HG03354 (cell line): ENCODE measurements at regions not wholly inside any gene's neighbourhood (a gene's known extent, or its start where the extent isn't known, plus 50 kb on each side); places are given as distances from the start of the nearest gene placed in this dataset.

Source experiments
- ATAC-seq: cut with Tn5 transposase; IDR thresholded peaks from one replicate; pipeline ENCODE4 v1.9.1; 2021; ENCODE audit warnings: mild to moderate bottlenecking; ENCODE audit not compliant: unreplicated experiment, poor library complexity, severe bottlenecking

- no peak for ATAC-seq
Observed at GRCh38 chr17:77894126-77894956, 64.2 kb upstream of the TNRC6C start.

GRCh38 chr17:77897741-77898301 lies 60.7 kb upstream of the TNRC6C start:
- ATAC-seq: no peak

GRCh38 chr17:77898521-77899434 lies 59.7 kb upstream of the TNRC6C start:
- no peak for ATAC-seq

- ATAC-seq: no peak
Observed at GRCh38 chr17:77899498-77899897, 59.0 kb upstream of the TNRC6C start.

GRCh38 chr17:77901481-77901880 lies 57.0 kb upstream of the TNRC6C start:
- no peak for ATAC-seq

- ATAC-seq: no peak
Observed at GRCh38 chr17:77905266-77905665, 53.2 kb upstream of the TNRC6C start.

GRCh38 chr17:77905766-77906165 lies 52.7 kb upstream of the TNRC6C start:
- ATAC-seq: no peak

GRCh38 chr17:77906377-77906871 lies 52.1 kb upstream of the TNRC6C start:
- no peak for ATAC-seq

GRCh38 chr17:77907497-77908461 lies 50.7 kb upstream of the TNRC6C start:
- no peak for ATAC-seq

- no peak for ATAC-seq
Observed at GRCh38 chr17:77908501-77908900, 50.0 kb upstream of the TNRC6C start.
